GM23338 (cell line): ENCODE measurements at regions not wholly inside any gene's neighbourhood (a gene's known extent, or its start where the extent isn't known, plus 50 kb on each side); places are given as distances from the start of the nearest gene placed in this dataset.

Experiments used
- ATAC-seq: fragments of 200-7000 bp; cut with Tn5 transposase; 3 replicates; pipeline ENCODE4 v1.9.1; 2020
- DNase-seq: peaks from one replicate; pipeline ENCODE4 v3.0.0-alpha.2; 2015; ENCODE audit warnings: low spot score
- H2AFZ ChIP-seq: fragments of 200-600 bp; sonication (generic); 2 replicates; pipeline ENCODE4 v1.8.0; 2016; ENCODE audit warnings: antibody characterized with exemption, mild to moderate bottlenecking, moderate library complexity
- H3F3A ChIP-seq: fragments of 200-600 bp; sonication (generic); replicated peaks from 2 replicates; pipeline ENCODE4 v1.8.0; 2017; ENCODE audit warnings: antibody characterized with exemption, mixed run types, low read depth
- H3K27ac ChIP-seq: fragments of 200-600 bp; sonication (generic); 2 replicates; pipeline ENCODE4 v1.6.1; 2016; ENCODE audit warnings: low read depth
- H3K27me3 ChIP-seq: fragments of 200-600 bp; sonication (generic); 2 replicates; pipeline ENCODE4 v1.8.0; 2016; ENCODE audit warnings: mild to moderate bottlenecking, mixed run types, moderate library complexity; ENCODE audit not compliant: insufficient read depth
- H3K36me3 ChIP-seq: fragments of 200-600 bp; sonication (generic); 2 replicates; pipeline ENCODE4 v1.8.0; 2016; ENCODE audit warnings: mild to moderate bottlenecking; ENCODE audit not compliant: insufficient read depth
- H3K4me1 ChIP-seq: fragments of 200-600 bp; sonication (generic); 2 replicates; pipeline ENCODE4 v1.8.0; 2016; ENCODE audit warnings: mild to moderate bottlenecking, moderate library complexity; ENCODE audit not compliant: insufficient read depth
- H3K4me2 ChIP-seq: fragments of 200-600 bp; sonication (generic); 2 replicates; pipeline ENCODE4 v1.7.1; 2017; ENCODE audit warnings: mixed run types
- H3K4me3 ChIP-seq: fragments of 200-600 bp; sonication (generic); 2 replicates; pipeline ENCODE4 v1.6.1; 2016; ENCODE audit warnings: mixed run types
- H3K79me2 ChIP-seq: fragments of 200-600 bp; sonication (generic); replicated peaks from 2 replicates; pipeline ENCODE4 v1.8.0; 2017; ENCODE audit warnings: mild to moderate bottlenecking; ENCODE audit not compliant: insufficient read depth
- H3K9me2 ChIP-seq: fragments of 200-600 bp; sonication (generic); 2 replicates; pipeline ENCODE4 v1.8.0; 2017; ENCODE audit not compliant: insufficient read depth
- H4K20me1 ChIP-seq: fragments of 200-600 bp; sonication (generic); replicated peaks from 2 replicates; pipeline ENCODE4 v1.8.0; 2017; ENCODE audit warnings: mild to moderate bottlenecking; ENCODE audit not compliant: insufficient read depth
- H3K27ac Mint-ChIP-seq: 2 replicates; pipeline ENCODE4 v1.8.0; 2020; ENCODE audit warnings: inconsistent platforms, mild to moderate bottlenecking, moderate library complexity, mixed read lengths
- H3K27me3 Mint-ChIP-seq: 3 replicates; pipeline ENCODE4 v1.8.0; 2022; ENCODE audit warnings: low read depth, mild to moderate bottlenecking, moderate library complexity, mixed read lengths, inconsistent platforms; ENCODE audit not compliant: insufficient read depth, poor library complexity
- H3K36me3 Mint-ChIP-seq: 3 replicates; pipeline ENCODE4 v1.8.0; 2021; ENCODE audit warnings: low read depth, mild to moderate bottlenecking, inconsistent platforms, moderate library complexity, mixed read lengths
- H3K4me1 Mint-ChIP-seq: 3 replicates; pipeline ENCODE4 v1.8.0; 2020; ENCODE audit warnings: mild to moderate bottlenecking, inconsistent platforms, mixed read lengths
- H3K4me3 Mint-ChIP-seq: 3 replicates; pipeline ENCODE4 v1.8.0; 2021; ENCODE audit warnings: moderate library complexity, mild to moderate bottlenecking, inconsistent platforms, mixed read lengths
- H3K9me3 Mint-ChIP-seq: 3 replicates; pipeline ENCODE4 v1.8.0; 2020; ENCODE audit warnings: moderate library complexity, mild to moderate bottlenecking, inconsistent platforms, mixed read lengths
- CREB1 ChIP-seq: fragments of 250-450 bp; sonication (Bioruptor Pico); IDR thresholded peaks from 2 replicates; pipeline ENCODE4 v1.5.0; 2020; ENCODE audit warnings: low read depth, mild to moderate bottlenecking, moderate library complexity
- CTCF ChIP-seq, 2 experiments: fragments of 200-600 bp in 1 of 2; sonication (generic) in 1 of 2; conservative IDR thresholded peaks; 2 replicates each; pipeline versions ENCODE4 v1.5.1 to v1.6.1; 2016 to 2017; ENCODE audit warnings: antibody characterized with exemption in 2 of 2, low read depth in 2 of 2, mild to moderate bottlenecking in 2 of 2, moderate library complexity in 1 of 2
- EZH2phosphoT487 ChIP-seq: fragments of 200-600 bp; sonication (generic); IDR thresholded peaks from one replicate; pipeline ENCODE4 v1.8.1; 2018; ENCODE audit warnings: antibody characterized with exemption; ENCODE audit not compliant: unreplicated experiment
- JUNB ChIP-seq: IDR thresholded peaks from one replicate; pipeline ENCODE4 v1.6.1; 2016; ENCODE audit warnings: antibody characterized with exemption; ENCODE audit not compliant: unreplicated experiment
- POLR2AphosphoS5 ChIP-seq: IDR thresholded peaks from 2 replicates; pipeline ENCODE4 v1.6.1; 2016; ENCODE audit warnings: antibody characterized with exemption, low read depth
- REST ChIP-seq: IDR thresholded peaks from one replicate; pipeline ENCODE4 v1.6.1; 2018; ENCODE audit warnings: antibody characterized with exemption; ENCODE audit not compliant: unreplicated experiment
- ZNF331 ChIP-seq: fragments of 250-450 bp; sonication (Bioruptor Pico); IDR thresholded peaks from 2 replicates; pipeline ENCODE4 v1.5.0; 2020; ENCODE audit warnings: low read depth, mild to moderate bottlenecking, moderate library complexity
- TF ChIP-seq, protein P1 (sequence below): fragments of 250-450 bp; sonication (Bioruptor Pico); IDR thresholded peaks from 2 replicates; pipeline ENCODE4 v1.5.0; 2020; ENCODE audit warnings: mild to moderate bottlenecking, moderate library complexity
- TF ChIP-seq, protein P2 (sequence below): IDR thresholded peaks from 2 replicates; pipeline ENCODE4 v1.6.1; 2016; ENCODE audit warnings: antibody characterized with exemption

- H3K9me2 ChIP-seq = no peaks in the 10 kb centered on the region
- no peak overlapping the region for H3K4me3 ChIP-seq
- H3K79me2 ChIP-seq = no peaks in the 10 kb centered on the region
- Mint-ChIP-seq H3K4me3 (no peak overlapping the region), H3K27ac (no peak overlapping the region), H3K9me3 (no peaks in the 10 kb centered on the region), H3K36me3 (no peaks in the 10 kb centered on the region), H3K4me1 (peaks cover 6% of the 10 kb centered on the region), H3K27me3 (no peaks in the 10 kb centered on the region)
- H3F3A ChIP-seq = no peaks in the 10 kb centered on the region
- H2AFZ ChIP-seq = peak overlapping the region; percentile 58; the same call in 1 of the 2 replicates
- no peaks in the 10 kb centered on the region for H4K20me1 ChIP-seq
- no peak for DNase-seq
- no peak for ATAC-seq
- no peaks in the 10 kb centered on the region for H3K27me3 ChIP-seq
- H3K27ac ChIP-seq = no peak overlapping the region
- no peak overlapping the region for H3K4me2 ChIP-seq
- no peaks in the 10 kb centered on the region for H3K36me3 ChIP-seq
- TF ChIP-seq, protein P1, sequence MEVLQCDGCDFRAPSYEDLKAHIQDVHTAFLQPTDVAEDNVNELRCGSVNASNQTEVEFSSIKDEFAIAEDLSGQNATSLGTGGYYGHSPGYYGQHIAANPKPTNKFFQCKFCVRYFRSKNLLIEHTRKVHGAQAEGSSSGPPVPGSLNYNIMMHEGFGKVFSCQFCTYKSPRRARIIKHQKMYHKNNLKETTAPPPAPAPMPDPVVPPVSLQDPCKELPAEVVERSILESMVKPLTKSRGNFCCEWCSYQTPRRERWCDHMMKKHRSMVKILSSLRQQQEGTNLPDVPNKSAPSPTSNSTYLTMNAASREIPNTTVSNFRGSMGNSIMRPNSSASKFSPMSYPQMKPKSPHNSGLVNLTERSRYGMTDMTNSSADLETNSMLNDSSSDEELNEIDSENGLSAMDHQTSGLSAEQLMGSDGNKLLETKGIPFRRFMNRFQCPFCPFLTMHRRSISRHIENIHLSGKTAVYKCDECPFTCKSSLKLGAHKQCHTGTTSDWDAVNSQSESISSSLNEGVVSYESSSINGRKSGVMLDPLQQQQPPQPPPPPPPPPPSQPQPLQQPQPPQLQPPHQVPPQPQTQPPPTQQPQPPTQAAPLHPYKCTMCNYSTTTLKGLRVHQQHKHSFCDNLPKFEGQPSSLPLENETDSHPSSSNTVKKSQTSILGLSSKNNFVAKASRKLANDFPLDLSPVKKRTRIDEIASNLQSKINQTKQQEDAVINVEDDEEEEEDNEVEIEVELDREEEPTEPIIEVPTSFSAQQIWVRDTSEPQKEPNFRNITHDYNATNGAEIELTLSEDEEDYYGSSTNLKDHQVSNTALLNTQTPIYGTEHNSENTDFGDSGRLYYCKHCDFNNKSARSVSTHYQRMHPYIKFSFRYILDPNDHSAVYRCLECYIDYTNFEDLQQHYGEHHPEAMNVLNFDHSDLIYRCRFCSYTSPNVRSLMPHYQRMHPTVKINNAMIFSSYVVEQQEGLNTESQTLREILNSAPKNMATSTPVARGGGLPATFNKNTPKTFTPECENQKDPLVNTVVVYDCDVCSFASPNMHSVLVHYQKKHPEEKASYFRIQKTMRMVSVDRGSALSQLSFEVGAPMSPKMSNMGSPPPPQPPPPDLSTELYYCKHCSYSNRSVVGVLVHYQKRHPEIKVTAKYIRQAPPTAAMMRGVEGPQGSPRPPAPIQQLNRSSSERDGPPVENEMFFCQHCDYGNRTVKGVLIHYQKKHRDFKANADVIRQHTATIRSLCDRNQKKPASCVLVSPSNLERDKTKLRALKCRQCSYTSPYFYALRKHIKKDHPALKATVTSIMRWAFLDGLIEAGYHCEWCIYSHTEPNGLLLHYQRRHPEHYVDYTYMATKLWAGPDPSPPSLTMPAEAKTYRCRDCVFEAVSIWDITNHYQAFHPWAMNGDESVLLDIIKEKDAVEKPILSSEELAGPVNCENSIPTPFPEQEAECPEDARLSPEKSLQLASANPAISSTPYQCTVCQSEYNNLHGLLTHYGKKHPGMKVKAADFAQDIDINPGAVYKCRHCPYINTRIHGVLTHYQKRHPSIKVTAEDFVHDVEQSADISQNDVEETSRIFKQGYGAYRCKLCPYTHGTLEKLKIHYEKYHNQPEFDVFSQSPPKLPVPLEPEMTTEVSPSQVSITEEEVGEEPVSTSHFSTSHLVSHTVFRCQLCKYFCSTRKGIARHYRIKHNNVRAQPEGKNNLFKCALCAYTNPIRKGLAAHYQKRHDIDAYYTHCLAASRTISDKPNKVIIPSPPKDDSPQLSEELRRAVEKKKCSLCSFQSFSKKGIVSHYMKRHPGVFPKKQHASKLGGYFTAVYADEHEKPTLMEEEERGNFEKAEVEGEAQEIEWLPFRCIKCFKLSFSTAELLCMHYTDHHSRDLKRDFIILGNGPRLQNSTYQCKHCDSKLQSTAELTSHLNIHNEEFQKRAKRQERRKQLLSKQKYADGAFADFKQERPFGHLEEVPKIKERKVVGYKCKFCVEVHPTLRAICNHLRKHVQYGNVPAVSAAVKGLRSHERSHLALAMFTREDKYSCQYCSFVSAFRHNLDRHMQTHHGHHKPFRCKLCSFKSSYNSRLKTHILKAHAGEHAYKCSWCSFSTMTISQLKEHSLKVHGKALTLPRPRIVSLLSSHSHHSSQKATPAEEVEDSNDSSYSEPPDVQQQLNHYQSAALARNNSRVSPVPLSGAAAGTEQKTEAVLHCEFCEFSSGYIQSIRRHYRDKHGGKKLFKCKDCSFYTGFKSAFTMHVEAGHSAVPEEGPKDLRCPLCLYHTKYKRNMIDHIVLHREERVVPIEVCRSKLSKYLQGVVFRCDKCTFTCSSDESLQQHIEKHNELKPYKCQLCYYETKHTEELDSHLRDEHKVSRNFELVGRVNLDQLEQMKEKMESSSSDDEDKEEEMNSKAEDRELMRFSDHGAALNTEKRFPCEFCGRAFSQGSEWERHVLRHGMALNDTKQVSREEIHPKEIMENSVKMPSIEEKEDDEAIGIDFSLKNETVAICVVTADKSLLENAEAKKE (CRISPR knock-in tag) = no peak
- TF ChIP-seq POLR2AphosphoS5 = no peak
- TF ChIP-seq JUNB = no peak
- TF ChIP-seq, protein P2, sequence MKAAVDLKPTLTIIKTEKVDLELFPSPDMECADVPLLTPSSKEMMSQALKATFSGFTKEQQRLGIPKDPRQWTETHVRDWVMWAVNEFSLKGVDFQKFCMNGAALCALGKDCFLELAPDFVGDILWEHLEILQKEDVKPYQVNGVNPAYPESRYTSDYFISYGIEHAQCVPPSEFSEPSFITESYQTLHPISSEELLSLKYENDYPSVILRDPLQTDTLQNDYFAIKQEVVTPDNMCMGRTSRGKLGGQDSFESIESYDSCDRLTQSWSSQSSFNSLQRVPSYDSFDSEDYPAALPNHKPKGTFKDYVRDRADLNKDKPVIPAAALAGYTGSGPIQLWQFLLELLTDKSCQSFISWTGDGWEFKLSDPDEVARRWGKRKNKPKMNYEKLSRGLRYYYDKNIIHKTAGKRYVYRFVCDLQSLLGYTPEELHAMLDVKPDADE = no peak
- TF ChIP-seq CTCF (conservative IDR thresholded peaks at IDR 0.05; ENCODE audit: low read depth in 2 of 2) = no peak
- no peak for TF ChIP-seq CREB1 (CRISPR knock-in tag)
- TF ChIP-seq ZNF331 (CRISPR knock-in tag) = no peak
- no peak for TF ChIP-seq EZH2phosphoT487
- no peak for TF ChIP-seq REST
- H3K4me1 ChIP-seq = peaks cover 3% of the 10 kb centered on the region; the same call in 1 of the 2 replicates
These were observed 434.4 kb upstream of the PCDH9 start for GRCh38 chr13:67664502-67664901.
